Endothelial cell of umbilical vein (primary cell): ENCODE measurements at regions not wholly inside any gene's neighbourhood (a gene's known extent, or its start where the extent isn't known, plus 50 kb on each side); places are given as distances from the start of the nearest gene placed in this dataset.

Experiments used
- EZH2 ChIP-seq: IDR thresholded peaks from 2 replicates; pipeline ENCODE4 v1.6.1; 2012; ENCODE audit warnings: borderline replicate concordance, low read depth, mild to moderate bottlenecking, moderate library complexity, low read length, inconsistent platforms; ENCODE audit not compliant: severe bottlenecking
- GATA2 ChIP-seq: IDR thresholded peaks from 2 replicates; pipeline ENCODE4 v1.7.0; 2011; ENCODE audit warnings: low read depth, mild to moderate bottlenecking, moderate library complexity, mixed read lengths, low read length; ENCODE audit not compliant: insufficient read length, insufficient read depth
- MYC ChIP-seq: IDR thresholded peaks from one replicate; pipeline ENCODE4 v1.6.1; 2011; ENCODE audit warnings: mild to moderate bottlenecking, low read depth, low read length
- POLR2A ChIP-seq: IDR thresholded peaks from 2 replicates; pipeline ENCODE4 v1.6.1; 2012; ENCODE audit warnings: low read depth, mild to moderate bottlenecking, control low read depth, low read length
- POLR2AphosphoS5 ChIP-seq: IDR thresholded peaks from 2 replicates; pipeline ENCODE4 v1.6.1; 2012; ENCODE audit warnings: low read depth, mild to moderate bottlenecking, control low read depth, low read length, moderate library complexity; ENCODE audit not compliant: insufficient read depth
- TF ChIP-seq, protein P1 (sequence below), 2 donors: IDR thresholded peaks; 1 replicate in 1 of 2; 2 replicates in 1 of 2; pipeline ENCODE4 v1.5.1; 2011; ENCODE audit warnings: low read length in 2 of 2, mild to moderate bottlenecking in 2 of 2, moderate library complexity in 2 of 2, control low read depth in 1 of 2, inconsistent platforms in 1 of 2, low read depth in 1 of 2; ENCODE audit not compliant: insufficient read depth in 1 of 2; ENCODE audit errors: extremely low read depth in 1 of 2

DNA sequence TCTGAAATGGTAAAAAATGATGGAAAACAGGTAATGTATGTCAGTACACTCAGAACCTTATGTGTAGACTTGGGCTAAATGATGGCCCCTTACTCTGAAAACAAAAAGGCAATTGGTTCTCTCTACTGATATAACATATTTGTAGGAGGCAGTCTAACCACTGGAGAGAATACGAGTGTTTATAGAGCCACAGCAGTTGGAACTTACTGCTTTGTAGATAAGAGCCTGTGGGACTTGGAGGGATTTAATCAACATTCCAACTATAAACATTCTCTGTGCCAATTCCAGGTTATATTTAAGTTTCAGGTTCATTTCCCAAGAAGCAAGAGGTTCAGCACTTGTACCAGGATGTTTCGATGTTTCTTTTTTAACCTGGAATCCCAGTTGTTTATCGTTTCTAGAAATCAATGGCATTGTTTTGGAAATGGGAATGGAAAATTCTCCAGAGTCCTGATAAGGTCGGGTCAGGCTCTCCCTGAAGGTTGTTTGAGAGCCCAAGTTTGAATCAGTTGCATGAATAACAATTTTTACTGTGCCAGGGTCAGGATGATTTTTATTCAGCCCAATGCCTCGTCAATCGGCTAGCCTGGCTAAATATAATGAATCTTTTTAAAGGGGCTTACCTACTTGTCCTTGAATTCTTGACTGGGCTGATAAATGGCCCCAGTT, 278.4 kb upstream of the FAM98A start:
- TF ChIP-seq POLR2A (no peak), EZH2 (no peak), POLR2AphosphoS5 (no peak), MYC (no peak), GATA2 (no peak)
- TF ChIP-seq, protein P1, sequence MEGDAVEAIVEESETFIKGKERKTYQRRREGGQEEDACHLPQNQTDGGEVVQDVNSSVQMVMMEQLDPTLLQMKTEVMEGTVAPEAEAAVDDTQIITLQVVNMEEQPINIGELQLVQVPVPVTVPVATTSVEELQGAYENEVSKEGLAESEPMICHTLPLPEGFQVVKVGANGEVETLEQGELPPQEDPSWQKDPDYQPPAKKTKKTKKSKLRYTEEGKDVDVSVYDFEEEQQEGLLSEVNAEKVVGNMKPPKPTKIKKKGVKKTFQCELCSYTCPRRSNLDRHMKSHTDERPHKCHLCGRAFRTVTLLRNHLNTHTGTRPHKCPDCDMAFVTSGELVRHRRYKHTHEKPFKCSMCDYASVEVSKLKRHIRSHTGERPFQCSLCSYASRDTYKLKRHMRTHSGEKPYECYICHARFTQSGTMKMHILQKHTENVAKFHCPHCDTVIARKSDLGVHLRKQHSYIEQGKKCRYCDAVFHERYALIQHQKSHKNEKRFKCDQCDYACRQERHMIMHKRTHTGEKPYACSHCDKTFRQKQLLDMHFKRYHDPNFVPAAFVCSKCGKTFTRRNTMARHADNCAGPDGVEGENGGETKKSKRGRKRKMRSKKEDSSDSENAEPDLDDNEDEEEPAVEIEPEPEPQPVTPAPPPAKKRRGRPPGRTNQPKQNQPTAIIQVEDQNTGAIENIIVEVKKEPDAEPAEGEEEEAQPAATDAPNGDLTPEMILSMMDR (IDR thresholded peaks at IDR 0.05; ENCODE audit: extremely low read depth in 1 of 2, insufficient read depth in 1 of 2, low read depth in 1 of 2, low read length in 2 of 2), result no peak
